GM18511 (cell line): ENCODE measurements at regions not wholly inside any gene's neighbourhood (a gene's known extent, or its start where the extent isn't known, plus 50 kb on each side); places are given as distances from the start of the nearest gene placed in this dataset.

Source experiments
- ATAC-seq: cut with Tn5 transposase; IDR thresholded peaks from one replicate; pipeline ENCODE4 v1.9.1; 2021; ENCODE audit warnings: mild to moderate bottlenecking, moderate library complexity; ENCODE audit not compliant: unreplicated experiment

GRCh38 chr3:178244733-178245709 lies 291.2 kb upstream of the KCNMB2 start:
- ATAC-seq, result no peak

- no peak for ATAC-seq
Measured at GRCh38 chr3:178246004-178246403, 290.2 kb upstream of the KCNMB2 start.

GRCh38 chr3:178255315-178255714 lies 280.9 kb upstream of the KCNMB2 start:
- ATAC-seq, result no peak

DNA sequence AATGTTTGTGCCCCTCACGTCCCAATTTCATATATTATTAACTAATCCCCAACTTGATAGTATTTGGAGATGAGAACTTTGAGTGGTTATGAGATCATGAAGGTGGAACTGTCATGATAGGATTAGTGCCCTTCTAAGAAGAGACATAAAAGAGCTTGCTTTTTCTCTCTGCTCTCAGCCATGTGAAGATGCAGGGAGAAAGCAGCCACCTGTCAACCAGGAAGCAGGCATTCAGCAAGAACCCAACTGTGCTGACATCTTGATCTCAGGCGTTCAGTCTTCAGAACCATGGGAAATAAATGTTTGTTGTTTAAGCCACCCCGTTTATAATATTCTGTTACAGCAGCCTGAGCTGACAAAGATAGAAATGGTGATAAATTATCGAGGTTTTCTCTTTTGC lies 278.7 kb upstream of the KCNMB2 start:
- no peak for ATAC-seq

DNA sequence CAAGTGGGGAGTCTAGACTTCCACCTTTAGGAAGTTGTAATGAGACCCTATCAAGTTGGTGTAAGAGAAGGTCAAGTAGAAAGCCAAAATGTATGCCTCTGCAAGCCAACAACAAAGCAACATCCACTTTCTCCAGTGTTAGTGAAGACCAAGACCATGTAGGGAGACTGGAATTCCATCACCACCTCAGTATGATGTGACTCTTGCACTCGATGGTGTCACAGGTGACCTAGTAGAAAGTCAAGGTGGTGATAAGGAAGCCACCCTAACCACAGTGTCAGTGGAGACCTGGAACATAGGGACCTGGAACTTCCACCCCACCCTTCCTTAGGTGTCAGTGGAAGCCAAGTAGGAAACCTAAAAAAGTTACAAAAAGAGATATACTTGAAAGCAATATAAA lies 278.1 kb upstream of the KCNMB2 start:
- ATAC-seq, result no peak

- ATAC-seq, result no peak
Measured at GRCh38 chr3:178259703-178260102, 276.5 kb upstream of the KCNMB2 start.

- ATAC-seq, result no peak
Measured at GRCh38 chr3:178260887-178261565, 275.2 kb upstream of the KCNMB2 start.

DNA sequence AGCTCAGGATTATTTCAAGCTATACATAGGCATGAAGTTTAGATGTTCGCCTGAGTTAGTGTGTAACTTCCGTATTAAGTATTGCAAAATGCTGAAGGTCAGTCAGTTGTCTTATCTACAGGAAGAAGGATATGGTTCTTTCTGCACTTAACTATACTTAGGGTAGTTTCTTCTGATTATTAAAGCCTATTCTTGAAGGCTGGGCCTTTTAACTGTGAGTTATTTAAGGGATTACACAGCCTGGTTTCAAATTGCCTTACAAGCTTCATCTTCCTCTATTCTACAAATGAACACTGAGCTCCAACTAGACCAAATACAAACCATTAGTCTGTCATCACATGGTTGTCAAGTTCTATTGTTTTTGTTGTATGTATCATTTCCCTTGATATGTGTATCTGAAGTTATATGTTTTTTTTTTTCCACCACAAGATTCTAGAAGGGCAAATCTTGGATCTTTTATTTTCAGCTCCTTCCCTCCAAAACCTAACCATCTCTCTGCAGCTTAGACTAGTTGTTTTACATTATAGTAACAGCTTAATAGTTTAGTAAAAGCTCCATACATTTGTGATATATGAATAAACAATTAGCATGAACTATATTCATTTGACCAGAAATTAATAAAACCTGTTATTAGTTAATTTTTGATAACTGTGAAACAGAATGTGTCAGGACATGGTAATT lies 272.9 kb upstream of the KCNMB2 start:
- ATAC-seq, result no peak

- no peak for ATAC-seq
Measured at GRCh38 chr3:178267158-178267844, 268.9 kb upstream of the KCNMB2 start.

DNA sequence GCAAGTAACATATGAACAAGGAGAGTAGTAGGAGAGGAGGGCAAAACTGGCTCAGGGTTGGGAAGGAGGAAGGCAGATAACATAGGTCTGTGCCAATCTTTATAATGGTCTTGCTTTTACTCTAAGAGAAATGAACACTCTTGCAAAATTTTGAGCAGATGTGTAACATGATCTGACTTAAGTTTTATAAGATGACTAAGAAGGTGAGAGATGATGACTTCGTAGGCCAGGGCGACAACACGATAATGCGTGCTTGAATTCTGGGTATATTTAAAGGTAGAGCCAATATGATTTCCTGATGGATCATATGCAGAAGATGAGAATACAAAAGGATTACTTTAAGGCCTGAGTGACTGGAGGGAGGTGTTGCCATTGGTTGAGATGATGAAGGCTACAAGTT lies 265.4 kb upstream of the KCNMB2 start:
- no peak for ATAC-seq

DNA sequence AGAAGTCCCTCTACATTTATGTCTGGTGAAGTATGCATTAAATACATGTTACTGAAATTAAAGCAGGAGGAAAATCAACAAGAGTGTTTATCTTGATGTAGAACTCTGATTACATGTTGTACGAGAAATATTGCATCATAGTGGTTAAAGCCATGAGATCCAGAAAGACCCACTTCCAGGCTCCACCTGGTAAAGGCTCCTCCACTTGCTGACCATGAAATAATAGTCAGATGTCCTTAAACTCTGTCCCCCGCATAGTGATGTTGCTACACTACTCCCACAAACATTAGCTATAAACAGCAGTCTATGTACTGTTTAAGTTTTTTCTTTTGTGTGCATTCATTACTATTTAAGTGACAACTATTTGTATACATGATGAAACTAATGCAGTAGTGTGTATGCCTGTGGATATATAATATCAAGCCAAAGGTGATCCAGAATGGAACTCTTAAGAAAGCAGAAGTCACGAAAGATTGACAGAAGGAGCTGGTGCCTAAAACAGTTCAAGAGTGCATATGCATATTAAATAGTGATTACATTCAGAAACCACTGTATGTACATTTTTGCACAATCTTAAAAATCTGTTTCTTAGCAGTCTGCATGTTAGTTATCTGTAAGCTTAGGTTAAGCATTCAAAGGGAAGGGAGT lies 264.4 kb upstream of the KCNMB2 start:
- no peak for ATAC-seq

- ATAC-seq, result no peak
Measured at GRCh38 chr3:178272841-178273240, 263.4 kb upstream of the KCNMB2 start.

DNA sequence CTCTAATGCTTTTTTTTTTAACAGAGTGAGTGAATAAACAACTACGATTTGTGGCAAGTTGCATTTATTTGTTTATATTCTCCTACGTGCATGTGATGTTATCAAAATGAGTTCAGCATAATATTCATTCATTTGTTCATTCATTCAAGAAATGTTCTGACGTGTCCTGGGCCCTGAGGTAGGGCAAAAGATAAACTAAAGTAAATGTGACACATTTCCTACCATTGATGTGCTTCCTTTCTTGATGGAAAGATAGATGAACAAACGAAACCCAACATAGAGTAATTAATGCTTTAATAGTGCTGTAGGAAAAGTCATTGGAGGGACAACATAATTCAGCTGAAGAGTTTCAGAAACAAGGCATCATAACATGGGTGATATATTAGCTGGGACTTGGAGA lies 261.5 kb upstream of the KCNMB2 start:
- no peak for ATAC-seq

DNA sequence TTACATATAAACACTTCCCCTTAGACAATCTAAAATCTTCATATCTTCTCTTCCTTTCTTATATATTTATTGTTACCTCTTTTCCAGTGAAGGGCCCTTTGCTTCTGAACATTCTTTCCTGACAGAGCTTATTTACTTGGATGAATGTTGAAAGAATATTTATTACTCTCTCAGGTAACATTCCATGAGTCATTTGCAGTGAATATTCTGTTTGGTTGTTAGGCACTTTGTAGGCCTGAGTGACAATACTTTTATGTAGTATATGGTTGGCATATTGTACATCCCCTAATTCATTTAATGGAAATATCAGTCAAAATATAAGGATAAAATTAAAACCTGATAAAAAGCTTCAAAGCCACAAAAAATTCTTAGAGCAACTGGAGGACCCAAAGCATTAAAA lies 260.9 kb upstream of the KCNMB2 start:
- ATAC-seq, result no peak

- ATAC-seq, result no peak
Measured at GRCh38 chr3:178275793-178276192, 260.4 kb upstream of the KCNMB2 start.

- ATAC-seq, result no peak
Measured at GRCh38 chr3:178277605-178278004, 258.6 kb upstream of the KCNMB2 start.

- ATAC-seq, result no peak
Measured at GRCh38 chr3:178283561-178283960, 252.7 kb upstream of the KCNMB2 start.

DNA sequence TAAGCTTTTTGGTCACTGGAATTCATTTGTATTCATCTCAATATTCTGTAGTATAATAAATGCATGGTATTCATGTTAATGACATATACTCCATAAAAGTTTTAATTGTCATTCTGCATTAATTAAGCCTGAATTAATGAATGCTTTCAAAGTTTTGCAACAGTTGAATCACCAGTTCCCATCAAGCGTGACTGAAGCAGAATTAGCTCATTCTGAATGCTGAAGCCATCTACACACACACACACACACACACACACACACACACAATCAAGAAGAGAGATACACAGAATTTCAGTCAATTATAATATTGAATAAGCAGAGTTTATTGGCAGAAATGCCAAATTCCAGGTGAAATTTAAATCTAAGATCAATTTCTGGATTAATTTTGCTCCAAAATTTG lies 252.1 kb upstream of the KCNMB2 start:
- ATAC-seq, result no peak

DNA sequence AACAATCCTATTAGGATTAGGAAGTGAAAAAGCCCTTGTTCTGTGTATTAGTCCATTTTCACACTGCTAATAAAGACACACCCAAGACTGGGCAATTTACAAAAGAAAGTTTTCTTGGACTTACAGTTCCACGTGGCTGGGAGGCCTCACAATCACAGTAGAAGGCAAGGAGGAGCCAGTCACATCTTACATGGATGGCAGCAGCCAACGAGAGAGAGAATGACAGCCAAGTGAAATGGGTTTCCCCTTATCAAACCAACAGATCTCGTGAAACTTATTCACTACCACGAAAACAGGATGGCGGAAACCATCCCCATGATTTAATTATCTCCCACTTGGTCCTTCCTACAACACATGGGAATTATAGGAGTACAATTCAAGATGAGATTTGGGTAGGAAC lies 248.2 kb upstream of the KCNMB2 start:
- no peak for ATAC-seq

DNA sequence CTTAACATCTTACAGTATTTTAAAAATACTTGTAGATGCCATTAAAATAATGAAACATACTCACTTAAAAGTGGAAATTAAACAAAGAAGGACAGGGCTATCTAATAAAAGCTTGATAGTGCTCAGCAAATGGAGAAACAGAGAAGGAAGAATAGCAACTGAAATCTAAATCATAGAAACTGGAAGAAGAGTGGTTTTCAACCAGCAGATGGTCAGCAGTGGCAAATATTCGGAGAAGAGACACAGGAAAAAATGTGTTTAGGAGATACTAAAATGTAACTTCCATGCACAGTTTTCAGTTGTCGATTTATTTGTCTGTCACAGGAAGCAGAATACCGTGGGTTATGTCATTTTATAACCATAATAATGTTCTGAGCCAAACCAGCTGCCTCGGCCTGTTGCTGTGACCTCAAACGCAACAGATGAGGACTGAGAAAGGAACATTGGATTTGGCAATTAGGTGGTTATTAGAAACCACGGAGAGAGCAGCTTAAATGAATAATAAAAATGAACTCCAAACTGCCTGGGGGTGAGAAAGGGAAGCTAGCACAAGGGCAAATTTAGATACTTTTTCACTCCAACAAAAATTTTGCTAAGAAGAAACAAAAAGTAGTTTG lies 246.6 kb upstream of the KCNMB2 start:
- no peak for ATAC-seq
